Pancreas (tissue), 10 donors: ENCODE measurements at regions not wholly inside any gene's neighbourhood (a gene's known extent, or its start where the extent isn't known, plus 50 kb on each side); places are given as distances from the start of the nearest gene placed in this dataset.

Experiments
- ATAC-seq, 4 donors: fragments of 200-7000 bp; cut with Tn5 transposase; one replicate each; pipeline versions ENCODE4 v1.8.0 to v1.9.1; 2020; ENCODE audit warnings: mild to moderate bottlenecking in 4 of 4, moderate library complexity in 4 of 4
- DNase-seq, 6 donors: peaks; one replicate each; pipeline ENCODE4 v3.0.0-alpha.2; 2020
- FAIRE-seq: peaks from 2 replicates; lab custom pipeline; 2012; peaks lifted over from hg19 to GRCh38; lab: Jason Lieb, UNC
- H3K27ac ChIP-seq, 4 donors: fragments of 200-600 bp; sonication (generic); 1 replicate in 3 of 4; 2 replicates in 1 of 4; pipeline versions ENCODE4 v1.5.0 to v1.8.0; 2020
- H3K27me3 ChIP-seq, 4 donors: fragments of 200-600 bp; one replicate each; pipeline ENCODE4 v1.8.0; 2021
- H3K36me3 ChIP-seq, 3 donors: fragments of 200-600 bp; sonication (generic) in 1 of 3; one replicate each; pipeline versions ENCODE4 v1.5.0 to v1.8.0; 2020 to 2021
- H3K4me1 ChIP-seq, 3 donors: fragments of 200-600 bp; one replicate each; pipeline ENCODE4 v1.8.0; 2021
- H3K4me3 ChIP-seq, 4 donors: fragments of 200-600 bp; sonication (generic) in 2 of 4; one replicate each; pipeline versions ENCODE4 v1.5.0 to v1.8.0; 2020 to 2021
- H3K9me3 ChIP-seq, 4 donors: fragments of 200-600 bp; one replicate each; pipeline ENCODE4 v1.8.0; 2021
- CTCF ChIP-seq, 4 donors: fragments of 200-600 bp; sonication (generic) in 3 of 4; IDR thresholded peaks; one replicate each; pipeline versions ENCODE4 v1.5.0 to v1.8.0; 2021; ENCODE audit warnings: antibody characterized with exemption in 4 of 4
- WGBS, 2 donors: extraction: QIAGEN DNeasy Blood & Tissue Kit; methylation state at CpG; one replicate each; pipeline ENCODE4 v1.1.7; 2013; 5-methylcytosine and 5-hydroxymethylcytosine counted together
- intact Hi-C, 3 donors: fragments of 100-400 bp; cut with DNase I; formaldehyde crosslinking; loops; one replicate each; pipeline versions ENCODE4 v1.11.1 to v1.14.2; 2022
- donor health status: healthy with polysubstance abuse.
- donor health status: DM: no; HTN: no; CAD: no; lungs with moderate emphysema.
- donor health status: DM: no; HTN: no; CAD: no.
- donor health status: control.
- donor health status: control.
- donor health status: Bipolar disorder and iron deficiency.
- donor health status: DM: yes; HTN: yes; CAD: no.
- donor health status: DM: no; HTN: no; CAD: no.
- donor health status: DM: no; HTN: no; CAD: no.
- donor health status: DM: yes; HTN: yes; CAD: no.

- peaks cover 0 to 1% (median 0%) of the 10 kb centered on the region in 3 donors for H3K4me1 ChIP-seq
- no peaks in the 10 kb centered on the region for H3K27me3 ChIP-seq
- FAIRE-seq: no peak
- no peaks in the 10 kb centered on the region for H3K36me3 ChIP-seq
- no peak for ATAC-seq
- no peaks in the 10 kb centered on the region for H3K9me3 ChIP-seq
- DNase-seq: no peak
- no peak for TF ChIP-seq CTCF (IDR thresholded peaks at IDR 0.05)
- intact Hi-C loops: no loop called here
- no peak overlapping the region for H3K27ac ChIP-seq
- no peak overlapping the region for H3K4me3 ChIP-seq
- WGBS, 2 donors: 94 to 100% methylated on average over 1 of the region's 1 CpG
Measured at GRCh38 chr18:39305766-39306165, 1740.2 kb upstream of the CELF4 start.

- no peaks in the 10 kb centered on the region for H3K36me3 ChIP-seq
- H3K4me1 ChIP-seq: no peaks in the 10 kb centered on the region
- TF ChIP-seq CTCF (IDR thresholded peaks at IDR 0.05): no peak
- ATAC-seq: no peak
- DNase-seq: no peak
- no peaks in the 10 kb centered on the region for H3K9me3 ChIP-seq
- intact Hi-C loops: no loop called here
- H3K27me3 ChIP-seq: no peaks in the 10 kb centered on the region
- H3K27ac ChIP-seq: no peak overlapping the region
- FAIRE-seq: no peak
- no peak overlapping the region for H3K4me3 ChIP-seq
Measured at GRCh38 chr18:39302481-39302880, 1736.9 kb upstream of the CELF4 start.

- ATAC-seq (no peak), FAIRE-seq (no peak), DNase-seq (no peak)
- WGBS, 2 donors: 58 to 63% methylated on average over 4 of the region's 4 CpGs
- H3K36me3 ChIP-seq: no peaks in the 10 kb centered on the region
- H3K9me3 ChIP-seq: no peaks in the 10 kb centered on the region
- no peaks in the 10 kb centered on the region for H3K4me1 ChIP-seq
- no peaks in the 10 kb centered on the region for H3K27me3 ChIP-seq
- no peak overlapping the region for H3K4me3 ChIP-seq
- H3K27ac ChIP-seq: no peak overlapping the region
- intact Hi-C loops: no loop called here
- no peak for TF ChIP-seq CTCF (IDR thresholded peaks at IDR 0.05)
Measured at GRCh38 chr18:39299152-39299551, 1733.6 kb upstream of the CELF4 start.

DNA sequence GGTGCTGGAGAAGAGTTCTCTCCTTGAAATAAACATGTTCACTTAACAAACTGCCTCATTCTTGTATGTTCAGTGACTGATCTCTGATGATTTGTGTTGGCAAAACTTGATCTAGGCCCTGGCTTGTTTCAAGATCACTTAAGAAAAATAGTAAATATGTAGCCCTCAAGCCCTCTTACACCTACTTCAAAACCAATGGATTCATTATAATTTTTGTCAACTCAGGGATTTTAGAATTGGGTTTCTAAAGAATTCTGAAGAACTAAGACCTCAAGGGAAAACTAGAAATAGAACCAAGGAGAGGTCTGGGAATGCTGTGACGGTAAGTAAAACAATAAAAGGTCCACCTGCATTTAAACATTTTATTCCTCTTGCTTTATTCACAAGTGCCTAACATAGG, 1731.6 kb upstream of the CELF4 start:
- no peak overlapping the region for H3K4me3 ChIP-seq
- no peaks in the 10 kb centered on the region for H3K9me3 ChIP-seq
- WGBS, 2 donors: 89 to 95% methylated on average over 1 of the region's 1 CpG
- FAIRE-seq: no peak
- TF ChIP-seq CTCF (IDR thresholded peaks at IDR 0.05): no peak
- H3K27ac ChIP-seq: no peak overlapping the region
- no peaks in the 10 kb centered on the region for H3K36me3 ChIP-seq
- no peak for DNase-seq
- H3K27me3 ChIP-seq: no peaks in the 10 kb centered on the region
- no peak for ATAC-seq
- no peaks in the 10 kb centered on the region for H3K4me1 ChIP-seq
- intact Hi-C loops: no loop called here

- ATAC-seq (no peak), DNase-seq (no peak), FAIRE-seq (no peak)
- no peak for TF ChIP-seq CTCF (IDR thresholded peaks at IDR 0.05)
- no peaks in the 10 kb centered on the region for H3K9me3 ChIP-seq
- H3K4me3 ChIP-seq: no peak overlapping the region
- H3K27ac ChIP-seq: no peak overlapping the region
- intact Hi-C loops: no loop called here
- H3K27me3 ChIP-seq: no peaks in the 10 kb centered on the region
- 94 to 96% methylated on average over 10 of the region's 10 CpGs for WGBS, 2 donors
- no peaks in the 10 kb centered on the region for H3K36me3 ChIP-seq
- H3K4me1 ChIP-seq: no peaks in the 10 kb centered on the region
Measured at GRCh38 chr18:39296293-39296888, 1730.8 kb upstream of the CELF4 start.
